ENCODE measurements at regions not wholly inside any gene's neighbourhood (a gene's known extent, or its start where the extent isn't known, plus 50 kb on each side); places are given as distances from the start of the nearest gene placed in this dataset.

- intact Hi-C loops (cut with DNase I) = no loop called here
- DNase-seq = no peak
Observed at GRCh38 chr4:32551943-32552342, 1831.8 kb downstream of the PCDH7 start.

GRCh38 chr4:32560306-32560705 lies 1840.1 kb downstream of the PCDH7 start:
- DNase-seq = no peak
- intact Hi-C loops (cut with DNase I) = no loop called here

GRCh38 chr4:32562010-32562409 lies 1841.8 kb downstream of the PCDH7 start:
- intact Hi-C loops (cut with DNase I) = no loop called here
- no peak for DNase-seq

DNA sequence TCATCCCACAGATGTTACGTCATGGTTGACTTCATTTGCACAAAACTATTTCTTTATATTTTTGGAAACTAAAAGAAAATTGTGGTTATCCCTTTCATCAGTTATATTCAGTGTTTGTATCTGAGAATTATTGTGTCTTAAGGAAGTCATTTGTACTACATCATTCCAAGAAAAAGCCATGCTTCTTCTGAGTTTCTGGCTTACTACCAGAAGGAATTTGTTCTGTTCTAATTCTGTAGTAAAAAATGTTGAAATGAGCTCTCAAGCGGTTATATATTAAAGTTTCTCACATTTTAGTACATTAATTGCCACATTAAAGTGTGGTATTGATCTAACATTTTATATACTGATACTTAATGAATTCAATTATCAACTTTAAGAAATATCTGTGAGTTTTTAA lies 1844.5 kb downstream of the PCDH7 start:
- no peak for DNase-seq
- intact Hi-C loops (cut with DNase I) = no loop called here

GRCh38 chr4:32569861-32570260 lies 1849.7 kb downstream of the PCDH7 start:
- DNase-seq = no peak
- intact Hi-C loops (cut with DNase I) = no loop called here

DNA sequence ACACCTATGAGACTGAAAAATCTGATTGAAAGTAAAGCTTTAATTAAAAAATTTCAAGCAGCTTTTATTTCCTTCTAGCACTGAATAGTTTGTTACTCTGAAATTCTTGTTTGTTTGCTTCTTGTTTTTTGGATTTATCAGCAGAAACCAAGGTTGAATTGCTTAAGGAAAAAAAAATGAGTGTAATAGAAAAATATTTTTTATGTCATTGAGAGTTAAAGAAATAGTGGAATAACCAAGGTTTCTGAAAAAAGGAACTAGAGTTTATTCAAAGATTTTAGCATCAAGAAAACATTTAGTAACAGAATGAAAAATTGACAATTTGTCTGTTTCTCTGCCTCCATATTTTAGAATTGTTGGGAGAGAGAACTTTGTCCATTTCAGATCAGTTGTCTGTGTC lies 1852.2 kb downstream of the PCDH7 start:
- intact Hi-C loops (cut with DNase I) = no loop called here
- DNase-seq = no peak

DNA sequence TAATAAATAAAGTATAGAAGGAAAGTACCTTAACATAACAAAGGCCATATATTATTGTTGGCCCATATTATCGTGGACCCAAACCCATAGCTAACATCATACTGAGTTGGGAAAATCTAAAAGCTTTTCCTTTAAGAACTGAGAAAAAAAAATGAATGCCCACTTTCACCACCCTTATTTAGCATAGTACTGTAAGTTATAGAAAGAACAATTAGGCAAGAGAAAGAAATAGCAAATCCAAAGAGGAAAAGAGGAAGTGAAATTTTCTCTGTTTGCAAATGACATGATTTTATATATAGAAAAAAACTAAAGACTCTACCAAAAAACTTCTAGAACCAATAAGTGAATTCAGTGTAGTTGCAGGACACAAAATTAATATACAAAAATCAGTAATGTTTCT lies 1854.6 kb downstream of the PCDH7 start:
- intact Hi-C loops (cut with DNase I) = no loop called here
- no peak for DNase-seq

GRCh38 chr4:32589097-32589496 lies 1868.9 kb downstream of the PCDH7 start:
- intact Hi-C loops (cut with DNase I) = no loop called here
- no peak for DNase-seq

DNA sequence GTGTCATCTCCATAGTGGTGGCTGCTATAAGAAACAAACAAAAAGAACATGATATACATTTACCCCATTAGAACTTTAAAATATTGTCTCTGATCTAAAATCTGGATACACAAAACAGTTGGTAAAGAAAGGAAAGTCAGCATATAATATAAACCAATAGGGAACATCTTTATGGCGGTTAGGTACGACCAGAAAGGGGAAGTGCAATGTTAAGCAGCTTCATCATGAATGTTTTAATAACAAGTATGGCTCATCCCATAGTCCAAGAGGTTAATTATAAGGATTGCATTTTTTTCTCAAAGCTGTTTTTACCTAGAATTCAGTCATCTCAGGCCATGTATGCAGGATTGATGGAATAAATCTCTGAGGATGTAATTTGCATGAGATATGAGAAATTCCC lies 1869.7 kb downstream of the PCDH7 start:
- no peak for DNase-seq
- intact Hi-C loops (cut with DNase I) = no loop called here

DNA sequence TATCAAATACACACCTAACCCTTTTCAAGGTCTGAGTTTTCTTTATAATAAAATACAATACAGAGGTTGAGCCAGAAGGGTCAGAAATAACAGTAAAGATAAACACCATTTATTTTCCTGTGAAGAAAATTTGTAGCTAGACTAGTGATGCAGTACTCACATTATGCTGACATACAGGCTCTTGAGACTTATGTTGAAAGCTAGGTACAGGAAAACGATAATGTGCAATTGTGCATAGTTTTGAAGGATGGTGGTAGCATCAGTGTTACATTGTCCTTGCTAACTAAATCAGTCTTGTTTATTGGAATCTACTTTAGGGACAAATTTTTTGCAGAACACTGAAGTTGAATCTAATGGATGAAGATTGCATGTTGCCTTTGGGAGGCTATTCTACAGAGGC lies 1877.2 kb downstream of the PCDH7 start:
- intact Hi-C loops (cut with DNase I) = no loop called here
- DNase-seq = no peak

- intact Hi-C loops (cut with DNase I) = no loop called here
- DNase-seq = no peak
Observed at GRCh38 chr4:32601848-32602247, 1881.7 kb downstream of the PCDH7 start.

DNA sequence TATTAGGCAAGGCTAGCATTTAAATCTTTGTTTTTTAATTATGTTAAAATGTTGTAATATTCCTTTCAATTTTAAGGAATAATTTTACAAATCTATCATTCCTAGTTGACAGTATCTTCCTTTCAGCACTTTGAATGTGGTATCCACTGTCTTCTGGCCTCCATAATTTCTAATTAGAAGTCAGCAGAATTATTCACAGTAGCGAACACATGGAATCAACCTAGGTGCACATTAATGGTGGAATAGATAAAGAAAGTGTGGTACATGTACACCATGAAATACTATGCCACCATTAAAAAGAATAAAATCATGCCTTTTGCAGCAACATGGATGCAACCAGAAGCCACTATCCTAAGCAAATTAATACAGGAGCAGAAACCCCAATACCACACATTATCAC lies 1887.8 kb downstream of the PCDH7 start:
- no peak for DNase-seq
- intact Hi-C loops (cut with DNase I) = no loop called here

DNA sequence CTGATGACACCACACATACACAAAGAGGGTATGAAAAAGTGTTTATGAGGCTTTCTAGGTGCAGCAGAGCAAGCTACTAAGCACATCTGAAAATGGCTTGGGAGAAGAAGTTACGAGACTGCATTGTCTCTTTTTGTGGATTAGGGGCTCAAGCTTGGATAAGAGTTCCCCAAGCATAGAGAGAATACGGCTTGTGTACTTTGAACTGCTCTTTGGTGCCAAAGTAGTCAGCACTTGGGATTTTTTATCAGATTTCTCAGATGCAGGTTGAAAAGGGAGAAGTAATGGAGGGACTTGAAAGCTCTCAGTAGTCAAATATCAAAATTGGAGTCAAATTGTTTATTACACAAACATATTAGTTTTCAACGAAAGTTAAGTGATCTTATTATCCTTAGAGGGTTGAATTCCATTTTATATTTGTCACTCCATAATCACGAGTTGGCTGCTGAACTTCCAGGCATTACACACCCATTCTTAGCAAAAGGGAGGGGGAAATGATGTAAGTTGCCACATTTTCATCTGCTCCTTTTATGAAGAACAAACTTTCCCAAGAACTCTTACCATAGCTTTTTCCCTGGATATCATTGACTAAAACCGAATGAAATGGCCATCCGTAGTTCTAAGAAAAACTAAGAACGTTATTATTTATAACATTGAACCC lies 1904.9 kb downstream of the PCDH7 start:
- no peak for DNase-seq
- intact Hi-C loops (cut with DNase I) = no loop called here

- intact Hi-C loops (cut with DNase I) = no loop called here
Observed at GRCh38 chr4:32625687-32626337, 1905.6 kb downstream of the PCDH7 start.

GRCh38 chr4:32631831-32632230 lies 1911.7 kb downstream of the PCDH7 start:
- DNase-seq = no peak
- intact Hi-C loops (cut with DNase I) = no loop called here

More at GRCh38 chr4:32625687-32626337, 1905.6 kb downstream of the PCDH7 start:
- DNase-seq = no peak

DNA sequence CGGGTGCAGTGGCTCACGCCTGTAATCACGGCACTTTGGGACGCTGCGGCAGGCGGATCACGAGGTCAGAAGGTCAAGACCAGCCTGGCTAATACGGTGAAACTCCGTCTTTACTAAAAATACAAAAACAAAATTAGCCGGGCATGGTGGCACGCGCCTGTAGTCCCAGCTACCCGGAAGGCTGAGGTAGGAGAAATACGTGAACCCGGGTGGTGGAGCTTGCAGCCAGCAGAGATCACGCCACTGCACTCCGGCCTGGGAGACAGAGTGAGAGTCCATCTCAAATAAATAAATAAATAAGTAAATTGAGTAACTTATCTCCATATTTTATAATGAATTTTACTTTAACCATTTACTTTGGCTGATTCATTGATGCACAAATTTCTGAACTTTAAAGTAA lies 1913.3 kb downstream of the PCDH7 start:
- DNase-seq = peak in 2 of 10 donors; percentile 51 to 67

DNA sequence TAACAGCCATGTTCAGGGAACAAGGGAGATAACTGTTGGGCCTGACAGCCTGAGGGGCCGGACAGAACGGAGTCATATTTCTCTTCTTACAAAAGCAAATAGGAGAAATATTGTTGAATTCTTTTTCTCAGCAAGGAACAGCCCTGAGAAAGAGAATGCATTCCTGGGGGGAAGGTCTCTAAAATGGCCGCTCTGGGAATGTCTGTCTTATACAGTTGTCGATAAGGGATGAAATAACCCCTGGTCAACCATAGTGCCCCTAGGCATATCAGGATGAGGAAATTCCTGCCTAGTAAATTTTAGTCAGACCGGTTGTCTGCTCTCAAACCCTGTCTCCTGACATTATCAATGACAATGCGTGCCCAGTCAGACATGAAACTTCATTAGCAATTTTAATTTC lies 1925.5 kb downstream of the PCDH7 start:
- intact Hi-C loops (cut with DNase I) = no loop called here
- no peak for DNase-seq

More for the DNA sequence above, 1913.3 kb downstream of the PCDH7 start:
- intact Hi-C loops (cut with DNase I) = no loop called here

DNA sequence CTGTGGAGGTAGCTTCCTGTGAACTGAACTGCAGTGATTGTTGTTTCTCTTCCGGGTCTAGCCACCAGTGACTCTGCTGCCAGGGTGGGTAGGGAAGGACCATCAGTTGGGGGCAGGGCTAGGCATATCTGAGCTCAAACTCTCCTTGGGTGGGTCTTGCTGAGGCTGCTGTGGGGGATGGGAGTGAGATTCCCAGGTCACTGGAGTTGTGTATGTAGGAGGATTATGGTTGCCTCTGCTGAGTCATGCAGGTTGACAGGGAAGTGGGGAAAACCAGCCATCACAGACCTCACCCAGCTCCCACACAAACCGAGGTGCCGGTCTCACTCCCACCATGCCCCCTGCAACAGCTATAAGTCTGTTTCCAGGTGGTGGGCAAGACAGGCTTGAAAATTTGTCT lies 1937.8 kb downstream of the PCDH7 start:
- DNase-seq = no peak
- intact Hi-C loops (cut with DNase I) = no loop called here

GRCh38 chr4:32661229-32661628 lies 1941.1 kb downstream of the PCDH7 start:
- no peak for DNase-seq
- intact Hi-C loops (cut with DNase I) = no loop called here

- DNase-seq = no peak
- intact Hi-C loops (cut with DNase I) = no loop called here
Observed at GRCh38 chr4:32662803-32663202, 1942.6 kb downstream of the PCDH7 start.

DNA sequence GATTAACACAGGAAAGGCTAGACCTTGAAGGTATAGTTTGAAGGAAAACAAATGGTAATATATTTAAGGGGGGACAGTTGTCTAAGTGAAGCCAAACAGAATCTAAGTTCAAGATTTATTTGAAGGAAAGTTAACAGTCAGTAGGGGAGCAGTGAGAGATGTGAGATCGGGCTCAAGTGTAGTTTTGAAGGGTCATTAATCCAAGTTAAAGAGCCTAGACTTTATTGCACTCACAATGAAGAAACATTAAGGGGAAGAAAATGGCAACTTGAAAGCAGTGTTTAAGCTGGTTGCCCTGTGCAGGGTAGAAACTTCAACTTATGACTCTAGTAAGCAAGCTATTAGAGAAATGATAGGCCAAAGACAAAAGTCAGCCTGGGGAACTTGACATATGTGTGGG lies 1952.2 kb downstream of the PCDH7 start:
- intact Hi-C loops (cut with DNase I) = no loop called here

GRCh38 chr4:32680946-32681345 lies 1960.8 kb downstream of the PCDH7 start:
- intact Hi-C loops (cut with DNase I) = no loop called here
- no peak for DNase-seq

More for the DNA sequence above, 1952.2 kb downstream of the PCDH7 start:
- no peak for DNase-seq

GRCh38 chr4:32684160-32684559 lies 1964.0 kb downstream of the PCDH7 start:
- no peak for DNase-seq

More at GRCh38 chr4:32684160-32684559, 1964.0 kb downstream of the PCDH7 start:
- intact Hi-C loops (cut with DNase I) = no loop called here
